Esophagus squamous epithelium (tissue), 5 donors: ENCODE measurements at regions not wholly inside any gene's neighbourhood (a gene's known extent, or its start where the extent isn't known, plus 50 kb on each side); places are given as distances from the start of the nearest gene placed in this dataset.

ENCODE experiments used
- DNase-seq: peaks from one replicate; lab custom pipeline; 2025; lab: John Stamatoyannopoulos, UW
- H3K27ac ChIP-seq, 4 donors: fragments of 200-600 bp; sonication (generic); one replicate each; pipeline ENCODE4 v1.5.1; 2016 to 2019; ENCODE audit warnings: mild to moderate bottlenecking in 1 of 4
- H3K27me3 ChIP-seq, 4 donors: fragments of 200-600 bp; sonication (generic); 1 replicate in 3 of 4; 2 replicates in 1 of 4; pipeline versions ENCODE4 v1.5.1 to v1.6.0; 2017 to 2021; ENCODE audit warnings: antibody characterized with exemption in 1 of 4
- H3K36me3 ChIP-seq, 3 donors: fragments of 200-600 bp; sonication (generic); one replicate each; pipeline ENCODE4 v1.5.1; 2016 to 2019
- H3K4me1 ChIP-seq, 3 donors: fragments of 200-600 bp; sonication (generic); one replicate each; pipeline ENCODE4 v1.5.1; 2017 to 2019
- H3K4me3 ChIP-seq, 4 donors: fragments of 200-600 bp; sonication (generic); 1 replicate in 3 of 4; 2 replicates in 1 of 4; pipeline ENCODE4 v1.5.1; 2016 to 2019; ENCODE audit warnings: mild to moderate bottlenecking in 2 of 4, moderate library complexity in 1 of 4
- H3K9me3 ChIP-seq, 3 donors: fragments of 200-600 bp; sonication (generic); one replicate each; pipeline ENCODE4 v1.5.1; 2016 to 2019
- POLR2A ChIP-seq, 4 donors: fragments of 450-650 bp; IDR thresholded peaks; one replicate each; pipeline ENCODE4 v1.6.1; 2017; ENCODE audit warnings: antibody characterized with exemption in 4 of 4, mild to moderate bottlenecking in 4 of 4, moderate library complexity in 3 of 4
- WGBS, 2 donors: methylation state at CpG; one replicate each; pipeline ENCODE4 v1.1.5; 2018; 5-methylcytosine and 5-hydroxymethylcytosine counted together
- intact Hi-C: fragments of 100-400 bp; cut with DNase I; formaldehyde crosslinking; loops from one replicate; pipeline ENCODE4 v1.15.0; 2022
- TF ChIP-seq, protein P1 (sequence below), 6 experiments: fragments of 450-650 bp in 4 of 6; fragments of 200-600 bp in 2 of 6; sonication (generic) in 2 of 6; IDR thresholded peaks; one replicate each; pipeline ENCODE4 v1.5.1; 2016 to 2019; ENCODE audit warnings: antibody characterized with exemption in 6 of 6, mild to moderate bottlenecking in 4 of 6, moderate library complexity in 4 of 6
- donor health status: DM: yes; HTN: yes; CAD: no.

DNA sequence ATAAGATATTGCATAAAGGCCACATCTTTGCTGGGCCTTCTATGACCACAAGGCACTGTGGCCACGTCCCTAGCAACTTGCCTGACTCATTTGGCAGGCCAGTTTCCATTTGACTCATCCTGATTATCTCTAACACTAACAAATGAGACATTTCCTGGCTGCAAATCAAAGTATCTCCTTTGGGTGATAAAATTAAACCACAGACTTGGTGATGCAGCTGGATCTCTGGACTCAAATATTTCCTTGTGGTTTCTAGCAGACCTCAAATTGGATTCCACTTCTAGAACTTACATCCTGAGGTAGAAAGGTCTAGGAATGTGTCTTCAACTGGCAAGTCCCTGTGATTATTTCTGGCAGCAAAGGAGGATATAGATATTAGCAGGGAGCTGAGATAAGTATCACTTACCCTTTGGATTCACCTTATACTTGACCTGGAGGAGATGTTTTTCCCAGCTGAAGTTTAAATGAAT lies 167.9 kb upstream of the NXPH2 start:
- no peak for DNase-seq
- H3K4me3 ChIP-seq: no peak overlapping the region
- no peak for TF ChIP-seq POLR2A (IDR thresholded peaks at IDR 0.05)
- TF ChIP-seq, protein P1, sequence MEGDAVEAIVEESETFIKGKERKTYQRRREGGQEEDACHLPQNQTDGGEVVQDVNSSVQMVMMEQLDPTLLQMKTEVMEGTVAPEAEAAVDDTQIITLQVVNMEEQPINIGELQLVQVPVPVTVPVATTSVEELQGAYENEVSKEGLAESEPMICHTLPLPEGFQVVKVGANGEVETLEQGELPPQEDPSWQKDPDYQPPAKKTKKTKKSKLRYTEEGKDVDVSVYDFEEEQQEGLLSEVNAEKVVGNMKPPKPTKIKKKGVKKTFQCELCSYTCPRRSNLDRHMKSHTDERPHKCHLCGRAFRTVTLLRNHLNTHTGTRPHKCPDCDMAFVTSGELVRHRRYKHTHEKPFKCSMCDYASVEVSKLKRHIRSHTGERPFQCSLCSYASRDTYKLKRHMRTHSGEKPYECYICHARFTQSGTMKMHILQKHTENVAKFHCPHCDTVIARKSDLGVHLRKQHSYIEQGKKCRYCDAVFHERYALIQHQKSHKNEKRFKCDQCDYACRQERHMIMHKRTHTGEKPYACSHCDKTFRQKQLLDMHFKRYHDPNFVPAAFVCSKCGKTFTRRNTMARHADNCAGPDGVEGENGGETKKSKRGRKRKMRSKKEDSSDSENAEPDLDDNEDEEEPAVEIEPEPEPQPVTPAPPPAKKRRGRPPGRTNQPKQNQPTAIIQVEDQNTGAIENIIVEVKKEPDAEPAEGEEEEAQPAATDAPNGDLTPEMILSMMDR (IDR thresholded peaks at IDR 0.05): no peak
- intact Hi-C loops: no loop called here
- no peaks in the 10 kb centered on the region for H3K27me3 ChIP-seq
- WGBS, 2 donors: 0 to 8% methylated on average over 1 of the region's 1 CpG
- no peaks in the 10 kb centered on the region for H3K4me1 ChIP-seq
- H3K9me3 ChIP-seq: no peaks in the 10 kb centered on the region
- no peaks in the 10 kb centered on the region for H3K36me3 ChIP-seq
- H3K27ac ChIP-seq: no peak overlapping the region

DNA sequence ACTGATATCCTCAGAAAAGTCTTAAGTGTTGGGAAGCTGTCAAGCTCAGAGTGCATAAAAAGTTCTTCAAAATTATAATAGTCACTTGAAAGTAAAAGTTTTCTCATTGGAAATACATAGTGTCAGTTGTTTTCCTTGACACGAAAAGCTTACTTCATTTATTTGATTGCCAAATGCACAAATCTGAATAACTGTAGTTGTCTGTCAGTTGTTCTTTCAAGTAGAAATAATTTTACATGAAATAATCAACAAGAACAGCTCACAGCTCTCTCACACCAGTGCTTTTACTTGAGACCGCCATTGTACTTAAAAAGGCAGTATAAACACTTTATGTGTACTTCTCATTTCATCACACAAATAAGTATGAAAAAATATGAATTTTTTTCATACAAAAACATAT lies 163.3 kb upstream of the NXPH2 start:
- TF ChIP-seq POLR2A (IDR thresholded peaks at IDR 0.05): no peak
- TF ChIP-seq, protein P1 (IDR thresholded peaks at IDR 0.05): no peak
- Histone ChIP-seq H3K4me3 (no peak overlapping the region), H3K36me3 (no peaks in the 10 kb centered on the region), H3K4me1 (no peaks in the 10 kb centered on the region), H3K27me3 (no peaks in the 10 kb centered on the region), H3K27ac (no peak overlapping the region), H3K9me3 (no peaks in the 10 kb centered on the region)
- intact Hi-C loops: no loop called here
- 74 to 86% methylated on average over 2 of the region's 2 CpGs for WGBS, 2 donors
- no peak for DNase-seq

DNA sequence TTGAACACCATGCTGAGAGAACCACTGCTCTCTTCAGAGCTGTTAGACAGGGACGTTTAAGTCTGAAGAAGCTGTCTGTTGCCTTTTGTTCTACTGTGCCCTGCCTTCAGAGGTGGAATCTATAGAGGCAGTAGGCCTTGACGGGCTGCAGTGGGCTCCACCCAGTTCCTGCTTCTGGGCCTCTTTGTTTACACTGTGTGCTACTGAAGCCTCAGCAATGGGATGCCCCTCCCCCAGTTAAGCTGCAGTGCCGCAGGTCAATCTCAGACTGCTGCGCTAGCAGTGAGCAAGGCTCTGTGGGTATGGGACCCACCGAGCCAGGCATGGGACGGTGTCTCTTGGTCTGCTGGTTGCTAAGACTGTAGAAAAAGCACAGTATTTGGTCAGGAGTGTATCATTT lies 162.3 kb upstream of the NXPH2 start:
- H3K4me3 ChIP-seq: no peak overlapping the region
- WGBS, 2 donors: 20 to 60% methylated on average over 2 of the region's 6 CpGs

DNA sequence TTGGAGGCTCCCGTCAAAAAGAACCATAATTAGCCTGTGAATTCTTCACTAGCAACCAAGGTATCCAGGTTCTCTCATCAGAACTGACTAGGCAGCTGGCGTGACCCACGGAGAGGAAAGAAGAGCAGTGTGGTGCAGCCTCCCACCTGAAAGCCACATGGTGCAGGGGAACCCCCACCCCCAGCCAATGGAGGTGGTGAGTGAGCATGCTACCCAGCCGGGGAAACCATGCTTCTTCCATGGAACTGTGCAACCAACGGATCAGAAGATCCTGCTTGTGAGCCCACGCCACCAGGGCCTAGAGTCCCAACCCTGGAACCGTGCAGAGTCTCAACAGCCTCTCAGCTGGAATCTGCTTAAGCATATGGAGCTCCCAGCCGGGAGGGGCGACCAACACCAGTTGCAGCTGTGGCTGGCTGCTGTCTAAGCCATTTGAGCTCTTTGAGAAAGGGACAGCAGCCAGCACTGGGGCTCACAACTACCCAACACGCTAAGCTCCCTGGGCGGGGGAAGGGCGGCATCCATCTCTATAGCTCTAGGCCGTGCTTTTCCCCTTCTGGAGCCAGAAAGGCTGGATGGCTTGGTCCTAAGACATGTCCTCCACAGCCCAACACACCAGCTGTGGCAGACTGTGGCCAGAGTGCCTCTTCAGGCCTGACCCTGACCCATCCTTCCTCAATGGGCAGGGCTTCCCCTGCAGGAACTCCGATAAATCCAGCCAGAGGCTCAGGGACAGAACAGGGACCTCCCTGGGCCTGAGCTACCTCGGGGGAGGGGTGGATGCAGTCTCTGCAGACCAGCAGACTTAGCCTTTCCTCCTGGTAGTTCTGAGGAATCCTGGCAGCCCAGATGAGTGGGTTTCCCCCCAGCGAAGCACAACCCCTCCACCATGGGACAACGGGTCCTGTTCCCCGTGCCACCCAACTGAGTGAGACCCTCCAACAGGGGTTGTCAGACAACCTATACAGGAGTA lies 151.4 kb upstream of the NXPH2 start:
- no peaks in the 10 kb centered on the region for H3K27me3 ChIP-seq
- H3K36me3 ChIP-seq: no peaks in the 10 kb centered on the region
- H3K27ac ChIP-seq: no peak overlapping the region
- TF ChIP-seq, protein P1 (IDR thresholded peaks at IDR 0.05): no peak
- TF ChIP-seq POLR2A (IDR thresholded peaks at IDR 0.05): no peak
- 62 to 72% methylated on average over 6 to 9 of the region's 18 CpGs for WGBS, 2 donors
- H3K4me3 ChIP-seq: no peak overlapping the region
- H3K4me1 ChIP-seq: no peaks in the 10 kb centered on the region
- H3K9me3 ChIP-seq: peaks cover 0 to 9% (median 0%) of the 10 kb centered on the region in 3 donors
- DNase-seq: no peak
- intact Hi-C loops: no loop called here

More for the DNA sequence above, 162.3 kb upstream of the NXPH2 start:
- intact Hi-C loops: no loop called here
- Histone ChIP-seq H3K4me1 (no peaks in the 10 kb centered on the region), H3K27ac (no peak overlapping the region), H3K27me3 (no peaks in the 10 kb centered on the region), H3K36me3 (no peaks in the 10 kb centered on the region), H3K9me3 (peaks cover 0 to 3% (median 0%) of the 10 kb centered on the region in 3 donors)
- TF ChIP-seq, protein P1 (IDR thresholded peaks at IDR 0.05): no peak
- DNase-seq: no peak

DNA sequence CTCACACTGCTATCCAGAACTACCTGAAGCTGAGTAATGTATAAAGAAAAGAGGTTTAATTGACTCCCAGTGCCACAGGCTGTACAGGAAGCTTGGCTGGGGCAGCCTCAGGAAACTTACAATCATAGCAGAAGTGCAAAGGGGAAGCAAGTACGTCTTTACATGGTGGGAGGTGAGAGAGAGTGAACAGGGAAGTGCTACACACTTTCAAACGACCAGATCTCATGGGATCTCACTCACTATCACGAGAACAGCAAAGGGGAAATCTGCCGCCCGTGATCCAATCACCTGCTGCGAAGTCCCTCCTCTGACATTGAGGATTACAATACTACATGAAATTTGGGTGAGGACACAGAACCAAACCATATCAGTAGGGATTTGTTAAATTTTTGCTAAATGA lies 150.4 kb upstream of the NXPH2 start:
- TF ChIP-seq, protein P1 (IDR thresholded peaks at IDR 0.05): no peak
- TF ChIP-seq POLR2A (IDR thresholded peaks at IDR 0.05): no peak
- Histone ChIP-seq H3K27me3 (no peaks in the 10 kb centered on the region), H3K27ac (no peak overlapping the region), H3K4me3 (no peak overlapping the region), H3K9me3 (peaks cover 0 to 9% (median 0%) of the 10 kb centered on the region in 3 donors), H3K36me3 (no peaks in the 10 kb centered on the region), H3K4me1 (no peaks in the 10 kb centered on the region)
- DNase-seq: no peak
- 62 to 64% methylated on average over 6 of the region's 6 CpGs for WGBS, 2 donors
- intact Hi-C loops: no loop called here
